ENCODE measurements at regions not wholly inside any gene's neighbourhood (a gene's known extent, or its start where the extent isn't known, plus 50 kb on each side); places are given as distances from the start of the nearest gene placed in this dataset.

GRCh38 chr11:81986556-81987161 is 747.0 kb downstream of the FAM181B start:
- TF ChIP-seq CTCF (IDR thresholded peaks at IDR 0.05) (no peak), POLR2AphosphoS5 (IDR thresholded peaks at IDR 0.05) (no peak), POLR2A (IDR thresholded peaks at IDR 0.05) (no peak), EP300 (IDR thresholded peaks at IDR 0.05) (no peak)
